Kidney (tissue), 13 donors: ENCODE measurements at regions not wholly inside any gene's neighbourhood (a gene's known extent, or its start where the extent isn't known, plus 50 kb on each side); places are given as distances from the start of the nearest gene placed in this dataset.

Source experiments
- DNase-seq, 5 donors: peaks; one replicate each; pipeline ENCODE4 v3.0.0-alpha.2; 2013 to 2020
- FAIRE-seq: peaks from 2 replicates; lab custom pipeline; 2012; peaks lifted over from hg19 to GRCh38; lab: Jason Lieb, UNC
- H3K27ac ChIP-seq, 2 donors: one replicate each; pipeline ENCODE4 v1.7.0; 2013; ENCODE audit warnings: low read depth in 2 of 2, low read length in 2 of 2, inconsistent platforms in 1 of 2
- H3K27me3 ChIP-seq: one replicate; pipeline ENCODE4 v1.7.1; 2013; ENCODE audit warnings: low read length, inconsistent platforms; ENCODE audit not compliant: control insufficient read depth, insufficient read depth
- H3K36me3 ChIP-seq, 3 donors: one replicate each; pipeline versions ENCODE4 v1.7.0 to v1.7.1; 2013; ENCODE audit warnings: low read length in 3 of 3, control low read depth in 1 of 3, inconsistent platforms in 1 of 3; ENCODE audit not compliant: insufficient read depth in 3 of 3, control insufficient read depth in 2 of 3
- H3K4me1 ChIP-seq, 3 donors: one replicate each; pipeline versions ENCODE4 v1.7.0 to v1.7.1; 2013; ENCODE audit warnings: low read length in 3 of 3, inconsistent platforms in 1 of 3, low read depth in 1 of 3; ENCODE audit not compliant: control insufficient read depth in 2 of 3, insufficient read depth in 2 of 3
- H3K4me3 ChIP-seq, 3 donors: one replicate each; pipeline versions ENCODE4 v1.7.0 to v1.8.1; 2013; ENCODE audit warnings: low read length in 3 of 3, control low read depth in 1 of 3, inconsistent platforms in 1 of 3
- H3K9ac ChIP-seq, 3 donors: one replicate each; pipeline versions ENCODE4 v1.7.0 to v1.7.1; 2013; ENCODE audit warnings: low read length in 3 of 3, control low read depth in 1 of 3, inconsistent platforms in 1 of 3
- H3K9me3 ChIP-seq, 3 donors: one replicate each; pipeline versions ENCODE4 v1.7.0 to v1.7.1; 2013; ENCODE audit warnings: low read length in 3 of 3, control low read depth in 1 of 3, inconsistent platforms in 1 of 3; ENCODE audit not compliant: control insufficient read depth in 2 of 3, insufficient read depth in 1 of 3
- CTCF ChIP-seq: IDR thresholded peaks from 3 replicates; pipeline ENCODE4 v1.5.1; 2012; ENCODE audit warnings: mild to moderate bottlenecking, moderate library complexity, borderline replicate concordance; ENCODE audit not compliant: insufficient read depth; ENCODE audit errors: extremely low read depth
- intact Hi-C: fragments of 100-400 bp; cut with DNase I; formaldehyde crosslinking; loops from one replicate; pipeline ENCODE4 v1.11.1; 2022
- donor health status: control.
- donor health status: control.
- donor health status: control.
- donor health status: control.
- donor health status: control.
- donor health status: DM: yes; HTN: yes; CAD: no.
- donor health status: Normal renal cell carcinoma (clear cell type).

GRCh38 chr14:49480979-49481498 lies 105.1 kb downstream of the RPS29 start:
- TF ChIP-seq CTCF, result no peak
- Histone ChIP-seq H3K27ac (no peak overlapping the region), H3K4me3 (no peak overlapping the region), H3K36me3 (no peaks in the 10 kb centered on the region), H3K9me3 (peaks cover 0 to 7% (median 3%) of the 10 kb centered on the region in 3 donors), H3K4me1 (no peaks in the 10 kb centered on the region), H3K27me3 (no peaks in the 10 kb centered on the region), H3K9ac (no peak overlapping the region)
- DNase-seq (no peak), FAIRE-seq (no peak)
- intact Hi-C loops, result no loop called here

- intact Hi-C loops, result no loop called here
Measured at GRCh38 chr14:49480053-49480760, 106.0 kb downstream of the RPS29 start.

GRCh38 chr14:49479432-49479831 lies 106.7 kb downstream of the RPS29 start:
- no peak for TF ChIP-seq CTCF
- Histone ChIP-seq H3K27me3 (no peaks in the 10 kb centered on the region), H3K9ac (no peak overlapping the region), H3K9me3 (peaks cover 0 to 7% (median 3%) of the 10 kb centered on the region in 3 donors), H3K27ac (no peak overlapping the region), H3K4me1 (no peaks in the 10 kb centered on the region), H3K36me3 (no peaks in the 10 kb centered on the region), H3K4me3 (no peak overlapping the region)
- FAIRE-seq, result no peak
- intact Hi-C loops, result no loop called here
- DNase-seq, result no peak

More at GRCh38 chr14:49480053-49480760, 106.0 kb downstream of the RPS29 start:
- no peak for TF ChIP-seq CTCF
- Histone ChIP-seq H3K27ac (no peak overlapping the region), H3K9ac (no peak overlapping the region), H3K27me3 (no peaks in the 10 kb centered on the region), H3K36me3 (no peaks in the 10 kb centered on the region), H3K4me1 (no peaks in the 10 kb centered on the region), H3K9me3 (peaks cover 0 to 7% (median 3%) of the 10 kb centered on the region in 3 donors), H3K4me3 (no peak overlapping the region)
- DNase-seq, result no peak
- FAIRE-seq, result no peak
